Activated CD4-positive, alpha-beta memory T cell treated with anti-CD3 and anti-CD28 coated beads for 36 hours (primary cell): ENCODE measurements at regions not wholly inside any gene's neighbourhood (a gene's known extent, or its start where the extent isn't known, plus 50 kb on each side); places are given as distances from the start of the nearest gene placed in this dataset.

Experiments used
- CTCF ChIA-PET: fragments of 350-600 bp; sonication (Branson Sonifier 250); formaldehyde crosslinking; loops from one replicate; lab custom pipeline; 2021; ENCODE audit warnings: antibody characterized with exemption, inconsistent platforms; lab: Charles Lee
- POLR2A ChIA-PET: fragments of 350-600 bp; sonication (Branson Sonifier 250); formaldehyde crosslinking; loops from one replicate; lab custom pipeline; 2021; ENCODE audit warnings: antibody characterized with exemption; lab: Charles Lee
- DNase-seq: peaks from one replicate; pipeline ENCODE4 v3.0.0-alpha.2; 2020
- H3K27ac Mint-ChIP-seq: one replicate; pipeline ENCODE4 v1.8.0; 2021; ENCODE audit warnings: mixed read lengths
- H3K27me3 Mint-ChIP-seq: one replicate; pipeline ENCODE4 v1.8.0; 2021; ENCODE audit warnings: mixed read lengths
- H3K36me3 Mint-ChIP-seq: one replicate; pipeline ENCODE4 v1.8.0; 2021; ENCODE audit warnings: mixed read lengths
- H3K4me1 Mint-ChIP-seq: one replicate; pipeline ENCODE4 v1.8.0; 2021; ENCODE audit warnings: low read depth, mixed read lengths
- H3K4me3 Mint-ChIP-seq: one replicate; pipeline ENCODE4 v1.8.0; 2021; ENCODE audit warnings: mild to moderate bottlenecking, mixed read lengths
- H3K9me3 Mint-ChIP-seq: one replicate; pipeline ENCODE4 v1.8.0; 2021; ENCODE audit warnings: mixed read lengths
- intact Hi-C: fragments of 100-400 bp; cut with micrococcal nuclease; formaldehyde crosslinking; loops from one replicate; pipeline ENCODE4 v1.15.1; 2023

- DNase-seq, result no peak
- ChIA-PET CTCF (no interaction called here), POLR2A (no interaction called here)
- Mint-ChIP-seq H3K9me3 (no peaks in the 10 kb centered on the region), H3K4me3 (no peak overlapping the region), H3K36me3 (no peaks in the 10 kb centered on the region), H3K27me3 (no peaks in the 10 kb centered on the region), H3K4me1 (no peaks in the 10 kb centered on the region), H3K27ac (no peak overlapping the region)
- intact Hi-C loops, result no loop called here
Measured at GRCh38 chrX:25548811-25549210, 533.0 kb upstream of the ARX start.

DNA sequence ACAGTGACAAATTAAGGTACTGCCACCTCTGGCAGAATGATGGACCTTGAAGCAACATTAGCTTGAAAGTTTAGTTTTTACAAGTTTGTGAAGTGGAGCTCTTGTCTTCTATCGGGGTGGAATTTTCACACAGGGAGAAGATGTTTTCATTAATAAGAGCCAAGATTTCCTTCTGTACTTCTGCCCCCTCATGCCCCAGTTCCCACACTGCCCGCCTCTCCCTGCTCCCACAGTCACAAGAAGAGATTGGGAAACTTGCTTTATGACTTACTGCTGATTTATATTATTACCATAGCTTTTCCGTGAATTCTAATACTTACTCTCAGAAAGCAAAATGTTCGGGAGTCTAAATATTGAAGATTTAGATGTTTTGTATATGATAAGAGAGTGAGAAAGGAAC lies 539.8 kb upstream of the ARX start:
- intact Hi-C loops, result no loop called here
- CTCF ChIA-PET, result no interaction called here
- POLR2A ChIA-PET, result no interaction called here
- H3K4me1 Mint-ChIP-seq, result no peaks in the 10 kb centered on the region
- H3K4me3 Mint-ChIP-seq, result no peak overlapping the region
- no peak overlapping the region for H3K27ac Mint-ChIP-seq
- H3K36me3 Mint-ChIP-seq, result no peaks in the 10 kb centered on the region
- no peaks in the 10 kb centered on the region for H3K27me3 Mint-ChIP-seq
- no peaks in the 10 kb centered on the region for H3K9me3 Mint-ChIP-seq
- DNase-seq, result no peak

GRCh38 chrX:25558137-25558536 lies 542.4 kb upstream of the ARX start:
- intact Hi-C loops, result no loop called here

DNA sequence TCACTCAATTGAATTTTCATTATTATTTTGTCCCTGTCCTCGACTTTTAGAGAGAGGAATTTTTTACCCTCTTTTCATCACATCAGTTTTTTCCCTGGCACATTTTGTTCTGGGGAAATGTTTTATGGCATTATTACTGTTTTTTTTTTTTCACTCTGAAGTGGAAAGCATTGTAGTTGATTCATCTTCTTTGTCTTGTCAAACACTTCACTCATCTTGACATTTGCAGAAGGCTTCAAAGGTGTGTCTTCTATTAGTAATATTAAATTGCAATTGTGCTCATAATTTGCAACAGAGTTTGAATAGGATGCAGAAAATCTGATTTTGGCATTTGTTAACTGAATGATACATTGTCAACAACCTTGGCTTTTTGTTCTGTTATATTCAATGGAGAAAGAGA lies 545.4 kb upstream of the ARX start:
- Mint-ChIP-seq H3K4me1 (no peaks in the 10 kb centered on the region), H3K27ac (no peak overlapping the region), H3K9me3 (peaks cover 4% of the 10 kb centered on the region), H3K36me3 (no peaks in the 10 kb centered on the region), H3K27me3 (no peaks in the 10 kb centered on the region), H3K4me3 (no peak overlapping the region)
- ChIA-PET CTCF (no interaction called here), POLR2A (no interaction called here)
- DNase-seq, result no peak
- intact Hi-C loops, result no loop called here

More at GRCh38 chrX:25558137-25558536, 542.4 kb upstream of the ARX start:
- no peak overlapping the region for H3K27ac Mint-ChIP-seq
- H3K36me3 Mint-ChIP-seq, result no peaks in the 10 kb centered on the region
- no peak for DNase-seq
- H3K4me3 Mint-ChIP-seq, result no peak overlapping the region
- no peaks in the 10 kb centered on the region for H3K4me1 Mint-ChIP-seq
- peaks cover 4% of the 10 kb centered on the region for H3K9me3 Mint-ChIP-seq
- ChIA-PET POLR2A (no interaction called here), CTCF (no interaction called here)
- no peaks in the 10 kb centered on the region for H3K27me3 Mint-ChIP-seq

GRCh38 chrX:25573631-25574030 lies 557.9 kb upstream of the ARX start:
- H3K27me3 Mint-ChIP-seq, result no peaks in the 10 kb centered on the region
- intact Hi-C loops, result no loop called here
- no peak overlapping the region for H3K27ac Mint-ChIP-seq
- no peak for DNase-seq
- no peak overlapping the region for H3K4me3 Mint-ChIP-seq
- ChIA-PET POLR2A (no interaction called here), CTCF (no interaction called here)
- H3K9me3 Mint-ChIP-seq, result peaks cover 2% of the 10 kb centered on the region
- H3K4me1 Mint-ChIP-seq, result no peaks in the 10 kb centered on the region
- no peaks in the 10 kb centered on the region for H3K36me3 Mint-ChIP-seq

GRCh38 chrX:25596921-25597320 lies 541.2 kb upstream of the MAGEB18 start:
- peaks cover 2% of the 10 kb centered on the region for H3K9me3 Mint-ChIP-seq
- H3K36me3 Mint-ChIP-seq, result no peaks in the 10 kb centered on the region
- intact Hi-C loops, result no loop called here
- no peak for DNase-seq
- H3K27me3 Mint-ChIP-seq, result no peaks in the 10 kb centered on the region
- H3K27ac Mint-ChIP-seq, result no peak overlapping the region
- H3K4me3 Mint-ChIP-seq, result no peak overlapping the region
- no peaks in the 10 kb centered on the region for H3K4me1 Mint-ChIP-seq
- ChIA-PET POLR2A (no interaction called here), CTCF (no interaction called here)

DNA sequence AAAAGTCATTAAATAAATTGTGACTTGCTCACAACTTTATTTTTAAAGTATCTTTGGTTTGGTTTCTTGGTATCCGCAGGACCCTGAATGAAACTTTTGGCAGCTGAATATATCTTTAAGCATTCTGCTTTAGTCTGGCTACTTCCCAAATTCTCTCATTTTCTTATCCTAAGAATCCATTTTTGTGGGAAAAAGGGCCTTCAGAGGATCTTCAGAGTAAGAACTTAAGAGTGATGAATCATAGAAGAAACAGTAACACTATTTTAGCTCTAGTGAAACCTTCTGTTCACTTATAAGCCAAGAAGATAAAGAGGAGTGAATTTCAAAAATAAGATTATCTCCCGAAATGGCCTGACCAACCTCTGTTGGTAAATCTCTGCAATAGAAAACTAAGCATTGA lies 540.6 kb upstream of the MAGEB18 start:
- Mint-ChIP-seq H3K4me1 (no peaks in the 10 kb centered on the region), H3K9me3 (peaks cover 2% of the 10 kb centered on the region), H3K27me3 (no peaks in the 10 kb centered on the region), H3K27ac (no peak overlapping the region), H3K36me3 (no peaks in the 10 kb centered on the region), H3K4me3 (no peak overlapping the region)
- CTCF ChIA-PET, result no interaction called here
- POLR2A ChIA-PET, result no interaction called here
- no peak for DNase-seq
- intact Hi-C loops, result no loop called here

GRCh38 chrX:25599061-25599460 lies 539.1 kb upstream of the MAGEB18 start:
- intact Hi-C loops, result no loop called here
- H3K27me3 Mint-ChIP-seq, result no peaks in the 10 kb centered on the region
- ChIA-PET CTCF (no interaction called here), POLR2A (no interaction called here)
- H3K4me1 Mint-ChIP-seq, result no peaks in the 10 kb centered on the region
- no peak overlapping the region for H3K27ac Mint-ChIP-seq
- no peak for DNase-seq
- peaks cover 2% of the 10 kb centered on the region for H3K9me3 Mint-ChIP-seq
- H3K4me3 Mint-ChIP-seq, result no peak overlapping the region
- no peaks in the 10 kb centered on the region for H3K36me3 Mint-ChIP-seq

GRCh38 chrX:25600776-25601175 lies 537.4 kb upstream of the MAGEB18 start:
- H3K36me3 Mint-ChIP-seq, result no peaks in the 10 kb centered on the region
- CTCF ChIA-PET, result no interaction called here
- no peaks in the 10 kb centered on the region for H3K27me3 Mint-ChIP-seq
- no peak for DNase-seq
- H3K27ac Mint-ChIP-seq, result no peak overlapping the region
- intact Hi-C loops, result no loop called here
- H3K4me1 Mint-ChIP-seq, result no peaks in the 10 kb centered on the region
- POLR2A ChIA-PET, result no interaction called here
- no peak overlapping the region for H3K4me3 Mint-ChIP-seq
- peaks cover 4% of the 10 kb centered on the region for H3K9me3 Mint-ChIP-seq

DNA sequence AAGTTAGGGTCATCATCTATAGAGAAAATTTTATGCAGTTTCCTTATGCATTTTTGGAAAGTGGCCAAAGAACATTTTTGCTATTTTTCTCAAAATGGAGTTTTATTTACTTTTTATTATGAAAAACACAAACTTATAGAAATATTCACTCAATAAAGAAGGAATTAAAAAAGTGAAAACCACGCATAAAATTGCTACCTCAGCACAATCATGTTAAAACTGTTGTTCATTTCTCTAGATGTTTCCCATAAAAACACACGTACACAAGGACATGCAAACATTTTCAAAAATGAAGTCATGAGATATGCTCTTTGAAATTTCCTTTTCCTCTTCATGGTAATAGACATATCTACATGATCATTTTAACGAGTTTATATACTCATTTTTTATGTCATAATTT lies 536.8 kb upstream of the MAGEB18 start:
- intact Hi-C loops, result no loop called here
- H3K36me3 Mint-ChIP-seq, result no peaks in the 10 kb centered on the region
- no peak for DNase-seq
- H3K9me3 Mint-ChIP-seq, result peaks cover 4% of the 10 kb centered on the region
- ChIA-PET CTCF (no interaction called here), POLR2A (no interaction called here)
- no peaks in the 10 kb centered on the region for H3K27me3 Mint-ChIP-seq
- no peaks in the 10 kb centered on the region for H3K4me1 Mint-ChIP-seq
- H3K4me3 Mint-ChIP-seq, result no peak overlapping the region
- no peak overlapping the region for H3K27ac Mint-ChIP-seq

GRCh38 chrX:25618248-25618647 lies 519.9 kb upstream of the MAGEB18 start:
- H3K36me3 Mint-ChIP-seq, result no peaks in the 10 kb centered on the region
- ChIA-PET CTCF (no interaction called here), POLR2A (no interaction called here)
- intact Hi-C loops, result no loop called here
- no peak overlapping the region for H3K4me3 Mint-ChIP-seq
- H3K4me1 Mint-ChIP-seq, result no peaks in the 10 kb centered on the region
- no peaks in the 10 kb centered on the region for H3K9me3 Mint-ChIP-seq
- H3K27ac Mint-ChIP-seq, result no peak overlapping the region
- no peak for DNase-seq
- no peaks in the 10 kb centered on the region for H3K27me3 Mint-ChIP-seq

- intact Hi-C loops, result no loop called here
- H3K4me1 Mint-ChIP-seq, result no peaks in the 10 kb centered on the region
- DNase-seq, result no peak
- H3K27me3 Mint-ChIP-seq, result no peaks in the 10 kb centered on the region
- H3K9me3 Mint-ChIP-seq, result peaks cover 7% of the 10 kb centered on the region
- H3K36me3 Mint-ChIP-seq, result no peaks in the 10 kb centered on the region
- H3K4me3 Mint-ChIP-seq, result no peak overlapping the region
- POLR2A ChIA-PET, result no interaction called here
- no peak overlapping the region for H3K27ac Mint-ChIP-seq
- CTCF ChIA-PET, result no interaction called here
Measured at GRCh38 chrX:25640276-25640675, 497.9 kb upstream of the MAGEB18 start.

DNA sequence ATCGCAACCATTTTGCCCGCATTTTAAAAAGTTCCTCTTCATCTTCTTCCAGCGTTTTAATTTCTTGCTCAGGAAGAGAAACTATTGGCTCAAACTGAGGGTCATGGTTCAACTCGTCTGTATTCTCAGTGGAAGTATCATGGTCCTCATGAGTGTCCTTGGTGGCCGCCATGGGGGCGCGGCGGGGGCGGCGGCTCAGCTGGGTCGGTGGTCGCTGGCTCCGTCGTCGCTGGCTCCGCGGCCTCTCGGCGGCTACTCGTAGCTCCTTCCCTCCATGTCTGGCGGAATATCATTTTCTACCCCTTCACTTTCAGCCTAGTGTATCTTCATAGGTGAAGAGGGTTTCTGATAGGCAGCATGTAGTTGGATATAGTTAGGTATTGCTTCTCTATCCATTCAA lies 492.0 kb upstream of the MAGEB18 start:
- Mint-ChIP-seq H3K27me3 (no peaks in the 10 kb centered on the region), H3K27ac (no peak overlapping the region), H3K4me1 (no peaks in the 10 kb centered on the region), H3K4me3 (no peak overlapping the region), H3K9me3 (peaks cover 7% of the 10 kb centered on the region), H3K36me3 (no peaks in the 10 kb centered on the region)
- POLR2A ChIA-PET, result no interaction called here
- no peak for DNase-seq
- CTCF ChIA-PET, result no interaction called here
- intact Hi-C loops, result no loop called here

- no peaks in the 10 kb centered on the region for H3K27me3 Mint-ChIP-seq
- H3K4me1 Mint-ChIP-seq, result no peaks in the 10 kb centered on the region
- POLR2A ChIA-PET, result no interaction called here
- H3K27ac Mint-ChIP-seq, result no peak overlapping the region
- CTCF ChIA-PET, result no interaction called here
- intact Hi-C loops, result no loop called here
- no peak overlapping the region for H3K4me3 Mint-ChIP-seq
- no peak for DNase-seq
- no peaks in the 10 kb centered on the region for H3K9me3 Mint-ChIP-seq
- H3K36me3 Mint-ChIP-seq, result no peaks in the 10 kb centered on the region
Measured at GRCh38 chrX:25648790-25649189, 489.4 kb upstream of the MAGEB18 start.
